ENCODE measurements at regions not wholly inside any gene's neighbourhood (a gene's known extent, or its start where the extent isn't known, plus 50 kb on each side); places are given as distances from the start of the nearest gene placed in this dataset.

GRCh38 chr1:58003059-58003458 lies 543.5 kb downstream of the OMA1 start:
- no peaks in the 10 kb centered on the region for H3F3A ChIP-seq (ENCODE audit: insufficient read depth)
- no peak overlapping the region for H2AFZ ChIP-seq (ENCODE audit: low read depth, low read length, severe bottlenecking)
- H3K4me3 ChIP-seq (ENCODE audit: insufficient read depth, low read length, poor library complexity, severe bottlenecking), result no peak overlapping the region
- TF ChIP-seq EZH2phosphoT487 (conservative IDR thresholded peaks at IDR 0.05; ENCODE audit: low read length) (no peak), CTCF (IDR thresholded peaks at IDR 0.05; ENCODE audit: insufficient read depth, low read length, poor library complexity, severe bottlenecking) (no peak)
- no peak overlapping the region for H3K9ac ChIP-seq (ENCODE audit: low read length)
- H3K27me3 ChIP-seq (ENCODE audit: low read length), result no peaks in the 10 kb centered on the region
- H3K36me3 ChIP-seq (ENCODE audit: low read length), result no peaks in the 10 kb centered on the region
- no peaks in the 10 kb centered on the region for H3K79me2 ChIP-seq (ENCODE audit: insufficient read depth, low read length)
- H3K27ac ChIP-seq (ENCODE audit: low read depth, low read length), result no peak overlapping the region
- no peak overlapping the region for H3K4me2 ChIP-seq (ENCODE audit: low read depth, low read length, poor library complexity, severe bottlenecking)
- no peaks in the 10 kb centered on the region for H3K9me2 ChIP-seq (replicated peaks; ENCODE audit: insufficient read depth, low read length)
- no peaks in the 10 kb centered on the region for H3K9me3 ChIP-seq (ENCODE audit: insufficient read depth, low read length)
- no peaks in the 10 kb centered on the region for H4K20me1 ChIP-seq (ENCODE audit: low read depth, low read length)

GRCh38 chr1:58000821-58001220 lies 545.7 kb downstream of the OMA1 start:
- H3K79me2 ChIP-seq (ENCODE audit: insufficient read depth, low read length), result no peaks in the 10 kb centered on the region
- H2AFZ ChIP-seq (ENCODE audit: low read depth, low read length, severe bottlenecking), result no peak overlapping the region
- no peak overlapping the region for H3K27ac ChIP-seq (ENCODE audit: low read depth, low read length)
- H3K4me2 ChIP-seq (ENCODE audit: low read depth, low read length, poor library complexity, severe bottlenecking), result no peak overlapping the region
- no peaks in the 10 kb centered on the region for H3F3A ChIP-seq (ENCODE audit: insufficient read depth)
- H4K20me1 ChIP-seq (ENCODE audit: low read depth, low read length), result no peaks in the 10 kb centered on the region
- H3K9ac ChIP-seq (ENCODE audit: low read length), result no peak overlapping the region
- no peaks in the 10 kb centered on the region for H3K27me3 ChIP-seq (ENCODE audit: low read length)
- no peak overlapping the region for H3K4me3 ChIP-seq (ENCODE audit: insufficient read depth, low read length, poor library complexity, severe bottlenecking)
- no peaks in the 10 kb centered on the region for H3K9me3 ChIP-seq (ENCODE audit: insufficient read depth, low read length)
- H3K9me2 ChIP-seq (replicated peaks; ENCODE audit: insufficient read depth, low read length), result no peaks in the 10 kb centered on the region
- TF ChIP-seq EZH2phosphoT487 (conservative IDR thresholded peaks at IDR 0.05; ENCODE audit: low read length), result no peak
- TF ChIP-seq CTCF (IDR thresholded peaks at IDR 0.05; ENCODE audit: insufficient read depth, low read length, poor library complexity, severe bottlenecking), result no peak
- H3K36me3 ChIP-seq (ENCODE audit: low read length), result no peaks in the 10 kb centered on the region

- Histone ChIP-seq H3K9me2 (replicated peaks; ENCODE audit: insufficient read depth, low read length) (no peaks in the 10 kb centered on the region), H3K4me2 (ENCODE audit: low read depth, low read length, poor library complexity, severe bottlenecking) (no peak overlapping the region), H3K79me2 (ENCODE audit: insufficient read depth, low read length) (no peaks in the 10 kb centered on the region), H3F3A (ENCODE audit: insufficient read depth) (no peaks in the 10 kb centered on the region), H3K9ac (ENCODE audit: low read length) (no peak overlapping the region), H3K9me3 (ENCODE audit: insufficient read depth, low read length) (no peaks in the 10 kb centered on the region), H3K27ac (ENCODE audit: low read depth, low read length) (no peak overlapping the region), H4K20me1 (ENCODE audit: low read depth, low read length) (no peaks in the 10 kb centered on the region), H3K4me3 (ENCODE audit: insufficient read depth, low read length, poor library complexity, severe bottlenecking) (no peak overlapping the region), H2AFZ (ENCODE audit: low read depth, low read length, severe bottlenecking) (no peak overlapping the region), H3K27me3 (ENCODE audit: low read length) (no peaks in the 10 kb centered on the region), H3K36me3 (ENCODE audit: low read length) (no peaks in the 10 kb centered on the region)
- TF ChIP-seq CTCF (IDR thresholded peaks at IDR 0.05; ENCODE audit: insufficient read depth, low read length, poor library complexity, severe bottlenecking), result no peak
- TF ChIP-seq EZH2phosphoT487 (conservative IDR thresholded peaks at IDR 0.05; ENCODE audit: low read length), result no peak
Measured at GRCh38 chr1:58000116-58000515, 546.4 kb downstream of the OMA1 start.

GRCh38 chr1:57996400-57996799 lies 550.1 kb downstream of the OMA1 start:
- Histone ChIP-seq H3K9me3 (ENCODE audit: insufficient read depth, low read length) (no peaks in the 10 kb centered on the region), H3K9ac (ENCODE audit: low read length) (no peak overlapping the region), H3K4me3 (ENCODE audit: insufficient read depth, low read length, poor library complexity, severe bottlenecking) (no peak overlapping the region), H3K27ac (ENCODE audit: low read depth, low read length) (no peak overlapping the region), H3K27me3 (ENCODE audit: low read length) (no peaks in the 10 kb centered on the region), H2AFZ (ENCODE audit: low read depth, low read length, severe bottlenecking) (no peak overlapping the region), H3K79me2 (ENCODE audit: insufficient read depth, low read length) (no peaks in the 10 kb centered on the region), H3K9me2 (replicated peaks; ENCODE audit: insufficient read depth, low read length) (no peaks in the 10 kb centered on the region), H3F3A (ENCODE audit: insufficient read depth) (no peaks in the 10 kb centered on the region), H4K20me1 (ENCODE audit: low read depth, low read length) (no peaks in the 10 kb centered on the region), H3K4me2 (ENCODE audit: low read depth, low read length, poor library complexity, severe bottlenecking) (no peak overlapping the region), H3K36me3 (ENCODE audit: low read length) (no peaks in the 10 kb centered on the region)
- TF ChIP-seq CTCF (IDR thresholded peaks at IDR 0.05; ENCODE audit: insufficient read depth, low read length, poor library complexity, severe bottlenecking), result no peak
- TF ChIP-seq EZH2phosphoT487 (conservative IDR thresholded peaks at IDR 0.05; ENCODE audit: low read length), result no peak
